GM18517 (cell line): ENCODE measurements at regions not wholly inside any gene's neighbourhood (a gene's known extent, or its start where the extent isn't known, plus 50 kb on each side); places are given as distances from the start of the nearest gene placed in this dataset.

Experiments
- ATAC-seq: cut with Tn5 transposase; IDR thresholded peaks from one replicate; pipeline ENCODE4 v1.9.1; 2021; ENCODE audit warnings: mild to moderate bottlenecking, moderate library complexity; ENCODE audit not compliant: unreplicated experiment

- no peak for ATAC-seq
Measured at GRCh38 chr18:24560511-24560981, 100.1 kb downstream of the HRH4 start.

DNA sequence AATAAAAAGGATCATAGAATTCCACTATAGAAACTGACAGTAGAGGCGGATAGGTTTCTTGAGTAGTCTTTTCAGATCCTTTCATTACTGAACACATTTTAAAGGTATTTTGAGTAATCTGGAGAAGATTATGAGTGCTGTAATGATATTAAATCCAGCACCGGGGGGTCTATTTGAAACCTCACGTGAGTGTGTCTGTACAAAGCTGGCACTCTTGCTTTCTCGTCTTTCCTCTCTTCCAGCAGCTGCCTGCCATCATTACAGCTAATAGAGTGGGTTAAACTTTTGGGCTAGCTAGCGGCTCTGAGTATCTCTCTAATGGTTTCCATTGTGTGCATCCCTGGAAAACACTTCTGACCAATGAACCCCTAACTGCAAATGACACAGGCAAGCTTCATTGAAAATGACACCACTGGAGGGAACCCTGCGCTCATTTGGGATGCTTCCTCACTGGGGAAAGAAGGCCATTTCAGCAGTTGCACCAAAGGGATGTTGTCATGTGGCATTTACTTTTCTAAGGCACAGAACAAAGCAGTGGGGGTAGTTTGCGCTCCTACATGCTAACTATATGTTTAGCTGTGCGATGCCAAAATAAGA, 101.0 kb downstream of the HRH4 start:
- ATAC-seq: no peak

GRCh38 chr18:24567199-24567598, 106.8 kb downstream of the HRH4 start:
- no peak for ATAC-seq

- no peak for ATAC-seq
Measured at GRCh38 chr18:24570716-24571115, 110.3 kb downstream of the HRH4 start.

DNA sequence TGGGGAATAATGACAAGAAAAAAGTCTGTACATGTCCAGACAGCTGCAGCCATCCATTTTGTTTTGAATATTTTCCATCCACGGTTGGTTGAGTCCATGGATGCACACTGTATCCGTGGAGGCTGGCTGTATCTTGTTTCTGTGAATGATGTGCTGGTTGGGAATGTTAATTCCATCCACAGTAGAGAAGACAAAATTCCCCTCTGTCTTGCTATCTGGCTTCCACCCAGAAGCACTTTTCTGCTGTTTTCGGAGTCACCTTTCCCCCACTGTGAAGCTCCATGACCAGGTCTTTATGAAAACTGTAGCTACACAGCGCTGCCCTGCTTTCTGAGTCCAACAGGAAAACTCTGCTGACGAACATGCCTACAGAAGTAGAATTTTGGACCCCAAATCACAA, 122.3 kb downstream of the HRH4 start:
- no peak for ATAC-seq

DNA sequence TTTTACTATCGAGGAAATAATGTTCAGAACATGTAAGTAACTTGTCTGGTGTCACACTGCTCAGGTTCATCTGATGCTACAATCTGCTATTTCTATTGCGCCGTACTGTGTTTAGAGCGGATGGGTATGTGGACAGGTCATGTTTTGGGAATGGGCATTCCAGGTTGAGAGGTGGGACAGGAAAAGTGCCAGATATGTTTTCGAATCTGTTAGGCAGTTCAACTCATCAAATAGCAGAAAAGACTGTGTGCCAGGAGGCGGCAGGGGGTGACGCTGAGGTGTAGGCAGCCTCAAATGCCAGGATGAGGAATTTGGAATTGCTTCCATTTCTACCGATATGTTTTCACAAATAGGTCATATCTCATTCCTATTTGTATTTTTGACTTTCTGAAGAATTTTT, 123.8 kb downstream of the HRH4 start:
- ATAC-seq: no peak

- ATAC-seq: no peak
Measured at GRCh38 chr18:24584813-24585212, 124.4 kb downstream of the HRH4 start.

DNA sequence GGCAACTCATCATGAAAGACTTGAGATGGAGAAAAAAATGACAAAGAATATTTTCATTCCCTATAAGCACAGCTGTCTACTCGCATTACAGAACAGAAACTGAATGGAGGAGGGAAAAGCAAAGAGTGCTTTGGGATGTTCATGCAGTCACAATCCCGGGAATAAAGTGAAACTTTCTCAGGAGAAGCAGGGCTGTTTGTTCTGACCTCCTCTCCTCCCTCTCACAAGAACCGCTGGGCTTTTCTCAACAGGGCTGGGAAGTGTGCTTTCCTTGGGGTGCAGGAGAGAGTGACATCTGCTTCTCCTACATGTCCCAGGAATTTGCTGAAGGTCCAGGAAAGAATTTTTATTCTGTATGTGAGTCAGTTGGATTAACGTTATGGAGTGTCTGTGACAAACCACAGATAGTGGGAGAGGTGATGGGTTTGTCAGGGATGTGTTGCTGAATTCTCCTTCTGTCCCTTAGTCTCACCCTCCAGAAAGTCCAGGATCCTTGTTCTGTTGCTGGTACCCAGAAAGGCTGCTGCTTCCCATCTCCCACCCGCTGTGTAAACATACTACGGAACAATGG, 125.6 kb downstream of the HRH4 start:
- ATAC-seq: no peak

DNA sequence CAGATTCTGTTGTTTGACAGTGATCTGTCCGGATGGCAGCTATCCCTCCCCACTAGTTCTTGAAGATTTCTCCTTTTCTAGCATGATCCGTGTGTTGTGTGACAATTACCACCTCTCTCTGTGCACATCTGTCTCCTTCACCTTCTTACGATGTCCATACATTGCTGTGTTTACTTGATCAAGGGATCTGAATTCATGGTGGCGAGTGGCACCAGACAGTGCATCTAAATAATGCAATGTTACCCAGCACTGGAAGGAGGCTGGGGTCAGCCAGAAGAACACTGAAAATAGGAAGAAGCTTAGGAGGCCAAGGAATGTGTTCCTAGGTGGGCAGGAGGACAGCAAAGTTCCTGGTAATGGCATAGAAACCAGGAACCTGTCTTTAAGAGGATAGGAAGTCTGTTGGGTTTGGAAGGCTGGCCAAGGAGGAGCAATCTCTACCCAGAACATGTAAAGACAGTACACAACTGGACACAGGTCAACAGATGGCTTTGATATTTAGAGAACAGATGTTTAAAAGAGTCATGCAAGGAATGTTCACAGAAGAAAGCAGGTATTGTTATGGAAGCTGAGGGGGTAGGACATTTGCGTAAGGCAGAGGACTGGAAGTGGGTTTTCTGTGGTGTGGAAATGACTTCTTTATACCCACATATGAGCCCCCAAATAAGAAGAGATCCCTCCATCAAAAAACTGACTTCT, 126.4 kb downstream of the HRH4 start:
- no peak for ATAC-seq

DNA sequence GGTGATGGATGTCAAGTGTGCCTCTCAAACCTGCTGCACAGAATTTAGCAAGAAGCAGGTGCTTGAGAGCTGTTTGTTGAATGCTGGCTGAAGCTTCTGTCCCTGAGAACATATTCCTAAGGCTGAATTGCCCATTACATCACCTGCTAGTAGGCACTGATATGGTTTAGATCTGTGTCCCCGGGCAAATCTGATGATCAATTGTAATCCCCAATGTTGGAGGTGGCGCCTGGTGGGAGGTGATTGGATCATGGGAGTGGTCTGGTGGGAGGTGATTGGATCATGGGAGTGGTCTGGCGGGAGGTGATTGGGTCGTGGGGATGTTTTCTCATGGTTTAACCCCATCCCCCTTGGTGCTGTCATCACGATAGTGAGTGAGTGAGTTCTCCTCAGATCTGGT, 128.0 kb downstream of the HRH4 start:
- no peak for ATAC-seq

- ATAC-seq: no peak
Measured at GRCh38 chr18:24590946-24591345, 130.5 kb downstream of the HRH4 start.

DNA sequence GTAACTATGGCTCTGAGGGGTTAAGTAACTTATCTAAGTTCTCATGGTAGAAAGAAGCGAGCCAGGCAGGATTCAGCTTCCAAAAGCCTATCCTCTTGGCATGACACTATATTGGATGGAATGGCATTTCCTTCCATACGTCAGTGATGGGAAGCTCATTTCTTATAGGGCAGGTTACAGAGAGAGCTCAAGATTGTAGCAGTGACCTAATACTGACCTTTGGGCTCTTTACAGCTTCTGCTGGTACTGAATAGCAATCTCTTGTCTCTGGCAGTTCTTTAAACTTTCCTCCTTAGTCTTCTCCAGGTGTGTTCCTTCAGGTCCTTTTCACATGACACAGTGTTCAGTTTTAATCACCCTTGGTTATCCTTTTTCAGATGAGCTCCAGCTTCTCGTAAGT, 133.0 kb downstream of the HRH4 start:
- ATAC-seq: no peak

DNA sequence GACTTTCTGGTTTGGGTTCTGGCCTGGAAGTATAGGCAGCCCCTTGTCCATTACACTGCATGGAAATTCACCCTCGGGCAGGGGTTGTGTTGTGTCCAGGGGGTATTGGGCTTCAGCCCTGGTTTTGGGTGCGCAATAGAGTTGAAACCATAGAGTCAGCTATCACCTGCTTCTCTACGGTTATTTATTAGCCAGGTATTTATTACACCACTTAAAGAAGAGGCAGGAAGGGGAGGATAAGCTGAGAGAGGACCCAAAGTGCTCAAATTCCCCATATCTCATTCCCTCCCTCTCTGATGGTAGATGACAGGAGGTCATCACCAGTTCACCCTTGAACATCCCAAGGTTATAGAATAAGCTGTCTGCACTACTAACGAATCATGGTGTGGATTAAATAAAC, 133.4 kb downstream of the HRH4 start:
- ATAC-seq: no peak

DNA sequence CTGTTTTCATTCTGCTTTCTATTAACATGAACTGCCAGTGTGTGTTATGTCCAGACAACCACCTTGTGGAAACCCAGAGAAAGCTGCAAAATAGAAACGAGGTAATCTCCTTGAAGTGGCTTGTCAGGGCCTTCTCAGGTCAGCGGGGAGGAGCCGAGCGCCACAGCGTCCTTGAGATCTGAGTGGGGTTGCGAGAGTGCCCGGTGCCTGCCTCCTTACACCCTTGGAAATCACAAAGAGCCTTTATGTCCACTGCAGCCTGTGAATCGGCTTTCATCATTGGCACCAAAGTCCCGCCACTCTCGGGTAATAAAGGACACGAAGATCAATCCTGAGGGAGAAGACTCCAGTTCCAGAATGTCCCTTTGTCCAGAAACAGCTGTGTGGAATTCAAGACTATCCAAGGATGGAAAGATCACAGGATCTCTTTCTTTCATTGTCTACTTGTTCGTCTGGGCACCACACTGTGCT, 135.2 kb downstream of the HRH4 start:
- ATAC-seq: no peak

GRCh38 chr18:24600076-24600654, 139.7 kb downstream of the HRH4 start:
- ATAC-seq: no peak

DNA sequence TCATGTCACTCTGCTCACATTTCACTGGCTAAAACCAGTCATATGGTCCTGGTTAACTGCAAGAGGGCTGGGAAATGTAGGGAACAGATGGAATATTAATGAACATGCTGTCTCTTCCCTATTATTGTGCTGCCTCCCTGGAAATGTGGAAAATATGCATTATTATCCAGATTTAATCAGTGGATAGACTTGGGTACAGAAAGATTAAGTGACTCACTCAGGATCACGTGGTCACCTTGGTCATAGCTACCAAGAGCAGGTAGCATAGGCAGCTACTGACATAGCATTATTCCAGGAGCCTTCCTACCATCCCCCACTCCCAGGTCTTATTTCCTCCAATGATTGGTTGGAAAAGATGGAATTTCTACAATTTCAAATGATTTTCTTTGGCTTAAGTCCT, 141.1 kb downstream of the HRH4 start:
- ATAC-seq: no peak

GRCh38 chr18:24602201-24602600, 141.8 kb downstream of the HRH4 start:
- ATAC-seq: no peak

GRCh38 chr18:24603151-24603550, 142.7 kb downstream of the HRH4 start:
- ATAC-seq: no peak

GRCh38 chr18:24605444-24605843, 145.0 kb downstream of the HRH4 start:
- ATAC-seq: no peak

GRCh38 chr18:24609254-24609653, 148.8 kb downstream of the HRH4 start:
- no peak for ATAC-seq

DNA sequence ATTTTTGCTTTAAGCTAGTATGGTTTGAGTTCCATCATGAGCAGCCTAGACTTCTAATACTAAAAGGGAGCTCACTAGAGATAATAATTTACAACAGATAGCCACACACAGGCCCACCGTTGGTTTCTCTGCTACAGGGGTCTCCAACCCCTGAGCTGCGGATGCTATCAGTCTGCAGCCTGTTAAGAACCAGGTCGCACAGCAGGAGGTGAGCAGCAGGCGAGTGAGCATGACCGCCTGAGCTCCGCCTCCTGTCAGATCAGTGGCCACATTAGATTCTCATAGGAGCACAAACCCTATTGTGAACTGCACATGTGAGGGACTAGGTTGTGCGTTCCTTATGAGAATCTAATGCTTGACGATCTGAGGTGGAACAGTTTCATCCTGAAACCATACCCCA, 150.6 kb downstream of the HRH4 start:
- ATAC-seq: no peak
